Upper lobe of right lung (tissue), 1 donor: ENCODE measurements at regions not wholly inside any gene's neighbourhood (a gene's known extent, or its start where the extent isn't known, plus 50 kb on each side); places are given as distances from the start of the nearest gene placed in this dataset.

Experiments used
- ATAC-seq: fragments of 200-7000 bp; cut with Tn5 transposase; one replicate; pipeline ENCODE4 v1.9.1; 2020; ENCODE audit warnings: mild to moderate bottlenecking, moderate library complexity
- DNase-seq: peaks from one replicate; pipeline ENCODE4 v3.0.0-alpha.2; 2020
- H3K27ac ChIP-seq: fragments of 200-600 bp; one replicate; pipeline ENCODE4 v1.8.0; 2022
- H3K27me3 ChIP-seq: fragments of 200-600 bp; one replicate; pipeline ENCODE4 v1.8.0; 2022; ENCODE audit warnings: mild to moderate bottlenecking
- H3K36me3 ChIP-seq: fragments of 200-600 bp; one replicate; pipeline ENCODE4 v1.8.0; 2022
- H3K4me1 ChIP-seq: fragments of 200-600 bp; one replicate; pipeline ENCODE4 v1.8.0; 2022
- H3K4me3 ChIP-seq: fragments of 200-600 bp; one replicate; pipeline ENCODE4 v1.8.0; 2022; ENCODE audit warnings: mild to moderate bottlenecking
- H3K9me3 ChIP-seq: fragments of 200-600 bp; one replicate; pipeline ENCODE4 v1.8.0; 2022
- CTCF ChIP-seq: fragments of 200-600 bp; IDR thresholded peaks from one replicate; pipeline ENCODE4 v1.8.0; 2022; ENCODE audit warnings: antibody characterized with exemption
- intact Hi-C: fragments of 100-400 bp; cut with DNase I; formaldehyde crosslinking; loops from one replicate; pipeline ENCODE4 v1.11.0; 2022
- donor health status: DM: no; HTN: yes; CAD: no; lungs with severe emphysema.

DNA sequence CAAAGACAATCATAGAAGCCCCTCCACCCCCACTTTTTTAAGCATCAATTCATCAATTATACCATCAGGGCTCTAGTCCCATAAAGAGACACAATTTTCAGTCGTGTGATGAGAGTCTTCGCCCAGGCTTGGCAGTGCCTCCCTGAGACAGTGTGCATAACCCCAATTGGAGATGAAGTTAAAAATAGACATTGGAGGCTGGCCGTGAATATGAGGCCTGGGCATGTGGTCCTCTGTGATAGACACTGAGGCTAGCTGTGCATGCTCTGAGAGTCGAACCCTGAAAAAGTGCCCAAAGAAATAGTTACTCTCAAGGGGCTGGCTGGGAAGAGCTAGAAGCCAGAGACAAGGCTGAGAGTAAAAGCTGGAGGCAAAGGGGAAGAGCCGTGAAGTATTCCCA, 248.6 kb upstream of the NR4A3 start:
- Histone ChIP-seq H3K9me3 (no peaks in the 10 kb centered on the region), H3K4me1 (no peaks in the 10 kb centered on the region), H3K27me3 (no peaks in the 10 kb centered on the region), H3K36me3 (no peaks in the 10 kb centered on the region), H3K27ac (no peak overlapping the region), H3K4me3 (no peak overlapping the region)
- ATAC-seq (no peak), DNase-seq (no peak)
- intact Hi-C loops = no loop called here
- TF ChIP-seq CTCF = no peak

GRCh38 chr9:99573886-99574285, 247.8 kb upstream of the NR4A3 start:
- intact Hi-C loops = no loop called here
- H3K9me3 ChIP-seq = no peaks in the 10 kb centered on the region
- no peak for DNase-seq

DNA sequence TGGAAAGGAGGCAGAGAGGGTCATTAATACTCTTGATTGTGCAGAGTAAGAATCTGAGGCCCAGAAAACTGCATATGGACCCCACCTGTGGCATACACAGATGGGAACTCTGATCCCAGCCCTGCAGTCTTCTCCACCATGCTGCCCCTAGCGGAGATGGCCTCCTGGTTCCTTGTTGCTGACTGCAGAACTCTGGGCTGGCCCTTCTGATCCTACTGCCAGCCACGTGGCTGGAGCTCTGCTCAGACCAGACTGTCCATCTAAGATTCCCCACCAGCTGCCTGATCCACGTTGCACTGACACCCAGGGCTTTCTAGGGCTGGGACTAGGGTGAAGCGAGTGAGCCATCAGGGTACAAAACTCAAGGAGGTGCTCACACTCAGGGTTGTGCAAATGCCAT, 245.7 kb upstream of the NR4A3 start:
- Histone ChIP-seq H3K36me3 (no peaks in the 10 kb centered on the region), H3K27ac (no peak overlapping the region), H3K9me3 (no peaks in the 10 kb centered on the region), H3K4me1 (no peaks in the 10 kb centered on the region), H3K4me3 (no peak overlapping the region), H3K27me3 (no peaks in the 10 kb centered on the region)
- no peak for DNase-seq
- no peak for TF ChIP-seq CTCF
- intact Hi-C loops = no loop called here
- no peak for ATAC-seq

More at GRCh38 chr9:99573886-99574285, 247.8 kb upstream of the NR4A3 start:
- ATAC-seq = no peak
- Histone ChIP-seq H3K4me1 (no peaks in the 10 kb centered on the region), H3K27me3 (no peaks in the 10 kb centered on the region), H3K27ac (no peak overlapping the region), H3K4me3 (no peak overlapping the region), H3K36me3 (no peaks in the 10 kb centered on the region)
- no peak for TF ChIP-seq CTCF

- no peaks in the 10 kb centered on the region for H3K4me1 ChIP-seq
- TF ChIP-seq CTCF = no peak
These were observed 244.8 kb upstream of the NR4A3 start for GRCh38 chr9:99576876-99577275.

GRCh38 chr9:99577351-99577750, 244.3 kb upstream of the NR4A3 start:
- no peaks in the 10 kb centered on the region for H3K9me3 ChIP-seq
- ATAC-seq (no peak), DNase-seq (no peak)
- H3K27me3 ChIP-seq = no peaks in the 10 kb centered on the region
- H3K27ac ChIP-seq = no peak overlapping the region
- intact Hi-C loops = no loop called here
- no peaks in the 10 kb centered on the region for H3K4me1 ChIP-seq
- no peaks in the 10 kb centered on the region for H3K36me3 ChIP-seq
- no peak for TF ChIP-seq CTCF
- H3K4me3 ChIP-seq = no peak overlapping the region

More at GRCh38 chr9:99576876-99577275, 244.8 kb upstream of the NR4A3 start:
- Histone ChIP-seq H3K4me3 (no peak overlapping the region), H3K9me3 (no peaks in the 10 kb centered on the region), H3K27me3 (no peaks in the 10 kb centered on the region), H3K27ac (no peak overlapping the region), H3K36me3 (no peaks in the 10 kb centered on the region)
- no peak for DNase-seq
- intact Hi-C loops = no loop called here
- no peak for ATAC-seq

- H3K36me3 ChIP-seq = no peaks in the 10 kb centered on the region
- no peak overlapping the region for H3K4me3 ChIP-seq
- no peaks in the 10 kb centered on the region for H3K4me1 ChIP-seq
- no peak overlapping the region for H3K27ac ChIP-seq
- ATAC-seq (no peak), DNase-seq (no peak)
- no peak for TF ChIP-seq CTCF
- no peaks in the 10 kb centered on the region for H3K27me3 ChIP-seq
- H3K9me3 ChIP-seq = no peaks in the 10 kb centered on the region
- intact Hi-C loops = no loop called here
These were observed 243.0 kb upstream of the NR4A3 start for GRCh38 chr9:99578666-99579065.
